Germinal center (tissue), 1 donor: ENCODE measurements at regions not wholly inside any gene's neighbourhood (a gene's known extent, or its start where the extent isn't known, plus 50 kb on each side); places are given as distances from the start of the nearest gene placed in this dataset.
A peak's percentile ranks its signal among the peaks of the same experiment; 100 is the strongest.

Source experiments
- DNase-seq: peaks from one replicate; pipeline ENCODE4 v3.0.0; 2012; ENCODE audit warnings: mixed read lengths, low spot score

DNA sequence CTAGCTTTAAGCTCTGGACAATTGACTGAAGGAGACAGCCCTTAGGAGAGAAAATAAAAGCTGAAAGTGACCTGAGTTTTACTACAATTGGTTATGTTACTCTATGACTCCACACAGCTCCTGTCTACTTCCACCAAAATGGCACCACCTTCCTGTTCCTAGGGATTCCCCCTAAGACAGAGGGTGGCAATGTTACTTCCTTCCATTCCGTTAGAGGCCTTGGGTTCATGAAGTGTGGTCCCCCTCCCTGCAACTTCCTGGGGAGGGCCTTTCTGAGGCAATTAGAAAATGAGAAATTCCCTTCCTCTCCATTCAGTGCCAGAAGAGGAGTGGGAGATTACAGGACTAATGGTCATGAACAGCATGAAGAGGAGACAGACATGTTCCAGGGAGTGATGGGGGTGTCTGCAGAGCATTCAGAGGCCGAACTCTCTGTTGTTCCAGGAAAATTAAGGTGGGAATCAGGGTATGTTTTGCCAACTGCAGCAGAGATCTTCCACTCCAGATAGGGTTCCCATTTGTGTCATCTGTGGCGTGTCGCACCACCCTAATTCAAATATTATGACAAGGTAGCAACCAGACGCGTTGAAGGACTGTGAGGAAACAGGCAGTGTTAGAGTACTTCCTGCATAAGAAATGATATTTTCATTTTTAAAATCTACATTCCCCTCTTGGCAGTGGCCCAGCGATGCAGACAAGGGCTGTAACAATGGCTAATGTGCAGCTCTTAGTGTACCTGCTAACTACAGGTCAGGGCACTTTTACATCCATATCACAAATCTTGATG, 53.1 kb upstream of the TRIM67 start:
- DNase-seq = no peak

- DNase-seq = no peak
Measured at GRCh38 chr1:231107600-231108326, 54.1 kb upstream of the TRIM67 start.

- DNase-seq = no peak
Measured at GRCh38 chr1:231107151-231107550, 54.7 kb upstream of the TRIM67 start.

- no peak for DNase-seq
Measured at GRCh38 chr1:231106347-231106746, 55.5 kb upstream of the TRIM67 start.

DNA sequence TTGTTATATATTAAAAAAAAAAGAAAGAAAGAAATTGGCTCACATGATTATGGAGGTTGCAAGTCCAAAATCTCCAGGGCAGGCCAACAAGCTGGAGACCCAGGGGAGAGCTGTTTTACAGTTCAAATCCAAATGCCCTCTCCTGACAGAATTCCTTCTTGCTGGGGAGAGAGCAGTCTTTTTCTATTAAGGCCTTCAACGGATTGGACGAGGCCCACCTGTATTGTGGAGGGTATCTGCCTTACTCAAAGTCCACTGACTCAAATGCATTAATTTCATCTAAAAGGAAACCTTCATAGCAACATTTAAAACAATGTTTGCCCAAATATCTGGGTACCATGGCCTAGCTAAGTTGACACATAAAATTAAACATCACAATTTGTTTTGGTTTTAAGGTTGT, 56.9 kb upstream of the TRIM67 start:
- no peak for DNase-seq

DNA sequence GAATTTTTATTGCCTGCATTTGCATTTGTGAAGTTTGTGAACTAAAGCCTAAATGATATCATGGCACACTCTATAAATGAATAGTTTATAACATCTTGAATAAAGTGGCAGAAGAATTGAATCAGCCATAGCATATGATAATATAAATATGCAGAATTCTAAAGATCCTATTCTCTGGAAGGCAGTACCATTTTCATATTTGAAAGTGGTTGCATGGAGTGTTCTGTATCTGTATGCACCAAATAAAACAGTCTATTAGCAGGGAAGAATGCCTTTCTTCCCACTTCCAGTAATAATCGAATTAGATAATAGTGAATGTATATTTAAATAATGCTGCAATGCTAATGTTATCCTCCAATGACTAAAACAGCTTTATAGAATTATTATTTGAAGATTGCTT, 57.9 kb upstream of the TRIM67 start:
- no peak for DNase-seq

DNA sequence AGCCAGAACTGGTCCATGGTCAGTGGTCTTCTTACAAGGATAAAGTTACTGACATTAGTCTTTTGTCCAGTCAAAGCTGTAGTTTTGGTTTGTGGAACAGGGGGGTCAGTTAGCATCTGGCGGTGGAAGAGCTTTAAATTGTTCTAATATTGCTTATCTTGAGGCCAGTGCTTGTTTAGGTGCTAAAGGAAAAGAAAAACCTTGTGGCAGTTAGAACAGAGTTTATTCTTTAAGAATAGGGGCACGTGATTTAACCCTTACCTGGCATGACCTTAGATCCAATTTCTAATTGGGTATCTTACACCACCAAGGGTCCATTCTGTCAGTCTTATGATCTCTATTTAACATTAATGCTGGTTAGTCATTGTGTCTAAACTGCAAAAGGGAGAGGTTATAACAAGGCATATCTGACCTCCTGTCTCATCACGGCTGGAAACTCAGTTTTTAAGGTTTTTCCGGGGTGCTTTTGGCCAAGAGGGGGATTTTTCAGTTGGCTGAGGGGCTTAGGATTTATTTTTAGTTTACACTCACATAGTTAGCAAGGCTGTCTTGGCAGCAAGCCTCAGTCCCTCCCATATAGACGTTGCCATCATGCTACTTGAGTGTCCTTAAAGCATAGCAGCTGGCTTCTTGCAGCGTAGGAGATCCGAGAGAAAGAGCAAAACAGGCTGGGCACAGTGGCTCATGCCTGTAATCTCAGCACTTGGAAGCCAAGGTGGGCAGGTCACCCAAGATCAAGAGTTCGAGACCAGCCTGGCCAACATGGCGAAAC, 60.1 kb upstream of the FAM89A start:
- no peak for DNase-seq

- DNase-seq = no peak
Measured at GRCh38 chr1:231099311-231099710, 59.3 kb upstream of the FAM89A start.

GRCh38 chr1:231095595-231095994, 55.5 kb upstream of the FAM89A start:
- no peak for DNase-seq

- DNase-seq = no peak
Measured at GRCh38 chr1:231094421-231094820, 54.4 kb upstream of the FAM89A start.

DNA sequence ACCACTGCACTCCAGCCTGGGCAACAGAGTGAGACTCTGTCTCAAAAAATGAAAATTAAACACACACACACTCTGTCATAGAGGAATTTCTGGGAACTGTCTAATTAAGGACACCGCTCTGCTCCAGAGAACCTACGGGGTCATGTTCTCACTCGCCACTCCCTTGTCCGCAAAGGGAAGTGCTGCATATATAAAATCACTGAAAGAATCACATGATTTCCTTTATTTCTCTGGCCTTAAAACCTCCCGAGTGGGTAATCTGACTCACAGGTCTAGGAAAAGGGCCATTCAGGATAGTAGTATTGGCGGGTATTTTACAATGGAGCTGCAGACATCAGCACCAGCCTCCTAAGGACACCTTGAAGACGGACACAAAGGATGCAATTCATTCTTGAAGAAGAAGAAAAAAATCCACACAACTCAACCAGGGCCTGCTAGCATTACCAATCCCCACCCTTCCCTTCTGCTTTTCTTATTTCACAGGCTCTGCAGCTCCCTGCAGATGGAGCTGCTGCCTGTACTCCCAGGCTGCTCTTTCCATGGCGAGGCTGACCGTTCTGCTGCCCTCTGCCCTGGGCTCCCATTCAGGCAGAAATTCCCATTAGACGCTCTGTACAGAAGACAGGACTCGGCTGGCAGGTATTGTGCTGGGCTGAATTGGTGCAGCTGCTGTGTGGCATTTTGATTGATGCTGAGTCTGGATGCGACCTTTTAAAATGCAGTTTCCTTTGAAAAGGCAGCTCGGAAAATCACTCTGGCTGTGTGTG, 53.3 kb upstream of the FAM89A start:
- no peak for DNase-seq

DNA sequence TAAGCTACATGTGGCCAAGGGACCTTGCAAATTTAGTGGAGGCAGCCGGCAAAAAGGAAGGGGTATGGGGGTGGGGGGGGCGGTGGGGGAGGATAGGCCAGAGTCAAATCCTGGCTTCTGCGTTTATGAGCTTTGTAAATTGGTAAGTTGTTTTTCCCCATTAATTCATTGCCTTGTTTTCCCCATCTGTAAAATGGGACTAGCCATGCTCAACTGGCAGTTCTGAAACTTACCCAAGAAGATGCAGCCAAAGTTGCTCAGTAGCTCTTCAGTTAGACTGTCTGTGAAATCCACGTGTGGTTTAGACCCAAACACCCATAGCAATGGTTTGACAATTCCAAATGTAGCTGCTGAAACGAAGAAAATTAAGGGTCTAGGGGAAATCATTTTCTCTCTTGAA, 52.3 kb upstream of the FAM89A start:
- DNase-seq = no peak

- peak; percentile 36 for DNase-seq
Measured at GRCh38 chr1:231091831-231092301, 51.8 kb upstream of the FAM89A start.

GRCh38 chr1:231091415-231091814, 51.4 kb upstream of the FAM89A start:
- DNase-seq = no peak
